Keratinocyte (primary cell): ENCODE measurements at regions not wholly inside any gene's neighbourhood (a gene's known extent, or its start where the extent isn't known, plus 50 kb on each side); places are given as distances from the start of the nearest gene placed in this dataset.

Source experiments
- DNase-seq: peaks from one replicate; pipeline ENCODE4 v3.0.0-alpha.2; 2011; ENCODE audit warnings: low read depth, missing footprints, low spot score
- FAIRE-seq: peaks from 2 replicates; lab custom pipeline; 2011; peaks lifted over from hg19 to GRCh38; lab: Jason Lieb, UNC
- H2AFZ ChIP-seq: 2 replicates; pipeline ENCODE4 v1.6.0; 2012; ENCODE audit warnings: low read length, control low read depth, inconsistent platforms; ENCODE audit not compliant: control insufficient read depth
- H3K27ac ChIP-seq: 2 replicates; pipeline ENCODE4 v1.5.1; 2011; ENCODE audit warnings: low read length; ENCODE audit not compliant: control insufficient read depth, insufficient read depth
- H3K27me3 ChIP-seq: 3 replicates; pipeline ENCODE4 v1.6.0; 2011; ENCODE audit warnings: low read length; ENCODE audit not compliant: control insufficient read depth, insufficient read depth; ENCODE audit errors: extremely low read depth
- H3K36me3 ChIP-seq, 2 experiments: 2 replicates in 1 of 2; 3 replicates in 1 of 2; pipeline ENCODE4 v1.5.1; 2011; ENCODE audit warnings: low read length in 2 of 2, mild to moderate bottlenecking in 1 of 2; ENCODE audit not compliant: control insufficient read depth in 2 of 2, insufficient read depth in 2 of 2; ENCODE audit errors: extremely low read depth in 1 of 2
- H3K4me1 ChIP-seq: 3 replicates; pipeline ENCODE4 v1.5.1; 2011; ENCODE audit warnings: low read length; ENCODE audit not compliant: control insufficient read depth, insufficient read depth; ENCODE audit errors: extremely low read depth
- H3K4me2 ChIP-seq: 3 replicates; pipeline ENCODE4 v1.6.0; 2011; ENCODE audit warnings: low read depth, low read length; ENCODE audit not compliant: control insufficient read depth, insufficient read depth; ENCODE audit errors: extremely low read depth
- H3K4me3 ChIP-seq, 3 experiments: fragments of 200-600 bp in 1 of 3; sonication (generic) in 1 of 3; 2 replicates in 2 of 3; 3 replicates in 1 of 3; pipeline ENCODE4 v1.5.1; 2011 to 2016; ENCODE audit warnings: low read length in 3 of 3, mild to moderate bottlenecking in 3 of 3, control low read depth in 2 of 3, inconsistent platforms in 1 of 3, low read depth in 1 of 3, mixed read lengths in 1 of 3, mixed run types in 1 of 3, moderate library complexity in 1 of 3; ENCODE audit not compliant: control insufficient read depth in 2 of 3, insufficient read depth in 2 of 3; ENCODE audit errors: extremely low read depth in 1 of 3
- H3K79me2 ChIP-seq: 2 replicates; pipeline ENCODE4 v1.6.0; 2012; ENCODE audit warnings: low read length; ENCODE audit not compliant: control insufficient read depth, insufficient read depth
- H3K9ac ChIP-seq: 3 replicates; pipeline ENCODE4 v1.6.0; 2011; ENCODE audit warnings: low read length; ENCODE audit not compliant: control insufficient read depth, insufficient read depth; ENCODE audit errors: extremely low read depth
- H3K9me1 ChIP-seq: 3 replicates; pipeline ENCODE4 v1.6.0; 2011; ENCODE audit warnings: low read length; ENCODE audit not compliant: control insufficient read depth, insufficient read depth; ENCODE audit errors: extremely low read depth
- H3K9me3 ChIP-seq: 2 replicates; pipeline ENCODE4 v1.5.1; 2012; ENCODE audit warnings: low read depth, low read length; ENCODE audit not compliant: control insufficient read depth
- H4K20me1 ChIP-seq: 3 replicates; pipeline ENCODE4 v1.6.0; 2011; ENCODE audit warnings: low read length; ENCODE audit not compliant: control insufficient read depth, insufficient read depth; ENCODE audit errors: extremely low read depth
- EZH2 ChIP-seq: IDR thresholded peaks from one replicate; pipeline ENCODE4 v1.6.1; 2012; ENCODE audit warnings: inconsistent platforms, mild to moderate bottlenecking, low read length, moderate library complexity
- dilution Hi-C: fragments of 300-500 bp; cut with MboI; formaldehyde crosslinking; loops from one replicate; pipeline ENCODE4 v1.7.0; 2020; ENCODE audit warnings: low sequenced_read_pairs; ENCODE audit not compliant: extremely low pct_ligation_motif_present
- TF ChIP-seq, protein P1 (sequence below), 3 experiments: IDR thresholded peaks in 1 of 3; conservative IDR thresholded peaks in 1 of 3; optimal IDR thresholded peaks in 1 of 3; 2 replicates in 2 of 3; 3 replicates in 1 of 3; pipeline versions ENCODE3 to v1.5.1; 2011; ENCODE audit warnings: low read length in 3 of 3, mild to moderate bottlenecking in 3 of 3, moderate library complexity in 2 of 3, control low read depth in 1 of 3, inconsistent platforms in 1 of 3; ENCODE audit not compliant: insufficient read depth in 2 of 3; ENCODE audit errors: extremely low read depth in 1 of 3

DNA sequence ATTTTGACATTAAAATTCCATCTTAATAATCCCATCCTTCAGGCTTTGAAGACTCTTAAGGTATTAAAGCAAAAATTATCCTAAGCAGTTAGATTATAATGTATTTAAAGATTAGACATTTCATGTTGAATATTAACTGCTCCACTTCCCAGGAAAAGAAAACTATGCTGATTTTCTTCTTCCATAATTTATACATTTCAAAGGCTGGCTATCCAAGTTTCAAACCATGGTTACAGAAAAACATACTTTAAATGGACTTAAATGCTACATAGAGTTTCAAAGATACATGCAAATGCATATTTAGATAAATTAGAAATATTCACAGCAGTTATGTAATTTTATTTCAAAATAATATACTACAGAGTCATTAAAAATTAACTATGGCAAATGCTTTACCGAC is 1505.6 kb upstream of the ZEB2 start:
- Histone ChIP-seq H2AFZ (no peak overlapping the region), H3K27me3 (no peaks in the 10 kb centered on the region), H3K36me3 (no peaks in the 10 kb centered on the region), H3K9me1 (no peaks in the 10 kb centered on the region), H4K20me1 (no peaks in the 10 kb centered on the region), H3K4me2 (no peak overlapping the region), H3K4me1 (no peaks in the 10 kb centered on the region), H3K9ac (no peak overlapping the region), H3K79me2 (no peaks in the 10 kb centered on the region), H3K4me3 (no peak overlapping the region), H3K9me3 (no peaks in the 10 kb centered on the region), H3K27ac (no peak overlapping the region)
- FAIRE-seq (no peak), DNase-seq (no peak)
- dilution Hi-C loops: no loop called here
- TF ChIP-seq, protein P1, sequence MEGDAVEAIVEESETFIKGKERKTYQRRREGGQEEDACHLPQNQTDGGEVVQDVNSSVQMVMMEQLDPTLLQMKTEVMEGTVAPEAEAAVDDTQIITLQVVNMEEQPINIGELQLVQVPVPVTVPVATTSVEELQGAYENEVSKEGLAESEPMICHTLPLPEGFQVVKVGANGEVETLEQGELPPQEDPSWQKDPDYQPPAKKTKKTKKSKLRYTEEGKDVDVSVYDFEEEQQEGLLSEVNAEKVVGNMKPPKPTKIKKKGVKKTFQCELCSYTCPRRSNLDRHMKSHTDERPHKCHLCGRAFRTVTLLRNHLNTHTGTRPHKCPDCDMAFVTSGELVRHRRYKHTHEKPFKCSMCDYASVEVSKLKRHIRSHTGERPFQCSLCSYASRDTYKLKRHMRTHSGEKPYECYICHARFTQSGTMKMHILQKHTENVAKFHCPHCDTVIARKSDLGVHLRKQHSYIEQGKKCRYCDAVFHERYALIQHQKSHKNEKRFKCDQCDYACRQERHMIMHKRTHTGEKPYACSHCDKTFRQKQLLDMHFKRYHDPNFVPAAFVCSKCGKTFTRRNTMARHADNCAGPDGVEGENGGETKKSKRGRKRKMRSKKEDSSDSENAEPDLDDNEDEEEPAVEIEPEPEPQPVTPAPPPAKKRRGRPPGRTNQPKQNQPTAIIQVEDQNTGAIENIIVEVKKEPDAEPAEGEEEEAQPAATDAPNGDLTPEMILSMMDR (optimal IDR thresholded peaks at IDR 0.05 in 1 of 3, IDR thresholded peaks at IDR 0.05 in 1 of 3, conservative IDR thresholded peaks at IDR 0.05 in 1 of 3; ENCODE audit: extremely low read depth in 1 of 3, insufficient read depth in 2 of 3, low read length in 3 of 3): no peak
- no peak for TF ChIP-seq EZH2

DNA sequence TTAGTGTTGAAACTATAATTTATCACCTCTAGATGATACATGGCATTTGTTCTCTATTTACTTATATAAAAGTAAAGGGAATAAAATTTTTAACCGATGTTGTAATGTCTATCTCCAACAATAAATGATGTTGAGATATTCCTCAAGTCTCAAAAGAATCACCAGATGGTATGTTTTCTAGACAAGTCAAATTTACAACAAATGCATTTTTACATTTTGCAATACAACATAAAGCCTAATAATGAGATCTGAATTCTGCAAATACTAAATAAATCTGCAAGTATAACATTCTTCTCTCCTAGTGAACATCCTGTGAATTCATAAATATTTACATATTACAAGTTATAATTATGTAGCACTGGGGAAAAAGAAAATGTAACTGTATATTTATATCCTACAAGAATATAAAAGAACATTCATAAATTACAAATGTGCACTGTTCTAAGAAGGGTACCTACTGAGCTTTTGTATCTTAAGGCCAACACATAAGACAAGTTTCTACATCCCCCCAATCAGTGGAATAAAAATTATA is 1504.4 kb upstream of the ZEB2 start:
- Histone ChIP-seq H3K36me3 (no peaks in the 10 kb centered on the region), H3K79me2 (no peaks in the 10 kb centered on the region), H3K4me2 (no peak overlapping the region), H3K9ac (no peak overlapping the region), H4K20me1 (no peaks in the 10 kb centered on the region), H2AFZ (no peak overlapping the region), H3K27ac (no peak overlapping the region), H3K9me1 (no peaks in the 10 kb centered on the region), H3K27me3 (no peaks in the 10 kb centered on the region), H3K9me3 (no peaks in the 10 kb centered on the region), H3K4me3 (no peak overlapping the region), H3K4me1 (no peaks in the 10 kb centered on the region)
- FAIRE-seq (no peak), DNase-seq (no peak)
- dilution Hi-C loops: no loop called here
- TF ChIP-seq, protein P1 (optimal IDR thresholded peaks at IDR 0.05 in 1 of 3, IDR thresholded peaks at IDR 0.05 in 1 of 3, conservative IDR thresholded peaks at IDR 0.05 in 1 of 3; ENCODE audit: extremely low read depth in 1 of 3, insufficient read depth in 2 of 3, low read length in 3 of 3): no peak
- TF ChIP-seq EZH2: no peak
